ENCODE measurements at regions not wholly inside any gene's neighbourhood (a gene's known extent, or its start where the extent isn't known, plus 50 kb on each side); places are given as distances from the start of the nearest gene placed in this dataset.

DNA sequence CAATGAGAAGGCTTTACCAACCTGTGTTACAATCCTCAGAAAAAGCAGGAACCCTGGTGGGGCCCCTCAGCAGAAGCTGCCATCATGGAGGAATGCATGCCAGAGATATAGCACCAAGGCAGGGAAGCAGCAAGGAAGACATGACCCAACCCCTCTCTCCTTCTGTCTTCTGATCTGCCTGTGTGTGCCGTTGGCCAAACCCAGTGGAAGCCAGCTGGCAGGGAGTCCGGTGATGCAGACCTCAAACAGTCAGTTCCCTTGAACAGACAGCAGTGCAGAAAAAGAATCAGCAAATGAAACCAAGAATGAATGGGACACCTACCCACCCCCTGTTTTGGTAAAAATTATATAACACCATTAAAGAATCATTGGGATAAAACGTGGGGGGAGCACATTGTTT, 234.2 kb downstream of the ZNF608 start:
- no peaks in the 10 kb centered on the region for H3K27me3 ChIP-seq (ENCODE audit: insufficient read depth, low read depth)
- H3K27ac ChIP-seq = no peak overlapping the region
- H3K36me3 ChIP-seq (ENCODE audit: insufficient read depth) = no peaks in the 10 kb centered on the region
- no peaks in the 10 kb centered on the region for H3K79me2 ChIP-seq (ENCODE audit: insufficient read depth, low read depth)
- no peak overlapping the region for H2AFZ ChIP-seq (ENCODE audit: low read depth)
- no peak overlapping the region for H3K9ac ChIP-seq
- H3K4me3 ChIP-seq (IDR thresholded peaks at IDR 0.05; ENCODE audit: insufficient read depth, low read depth, low read length) = no peak overlapping the region
- H3K4me1 ChIP-seq (ENCODE audit: low read depth, poor library complexity, severe bottlenecking) = no peaks in the 10 kb centered on the region
- TF ChIP-seq, protein P1, sequence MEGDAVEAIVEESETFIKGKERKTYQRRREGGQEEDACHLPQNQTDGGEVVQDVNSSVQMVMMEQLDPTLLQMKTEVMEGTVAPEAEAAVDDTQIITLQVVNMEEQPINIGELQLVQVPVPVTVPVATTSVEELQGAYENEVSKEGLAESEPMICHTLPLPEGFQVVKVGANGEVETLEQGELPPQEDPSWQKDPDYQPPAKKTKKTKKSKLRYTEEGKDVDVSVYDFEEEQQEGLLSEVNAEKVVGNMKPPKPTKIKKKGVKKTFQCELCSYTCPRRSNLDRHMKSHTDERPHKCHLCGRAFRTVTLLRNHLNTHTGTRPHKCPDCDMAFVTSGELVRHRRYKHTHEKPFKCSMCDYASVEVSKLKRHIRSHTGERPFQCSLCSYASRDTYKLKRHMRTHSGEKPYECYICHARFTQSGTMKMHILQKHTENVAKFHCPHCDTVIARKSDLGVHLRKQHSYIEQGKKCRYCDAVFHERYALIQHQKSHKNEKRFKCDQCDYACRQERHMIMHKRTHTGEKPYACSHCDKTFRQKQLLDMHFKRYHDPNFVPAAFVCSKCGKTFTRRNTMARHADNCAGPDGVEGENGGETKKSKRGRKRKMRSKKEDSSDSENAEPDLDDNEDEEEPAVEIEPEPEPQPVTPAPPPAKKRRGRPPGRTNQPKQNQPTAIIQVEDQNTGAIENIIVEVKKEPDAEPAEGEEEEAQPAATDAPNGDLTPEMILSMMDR (conservative IDR thresholded peaks at IDR 0.05; ENCODE audit: low read depth, low read length) = no peak
- H3K4me2 ChIP-seq = no peak overlapping the region
- H4K20me1 ChIP-seq (ENCODE audit: insufficient read depth) = no peaks in the 10 kb centered on the region

- H3K27me3 ChIP-seq (ENCODE audit: insufficient read depth, low read depth) = no peaks in the 10 kb centered on the region
- H3K27ac ChIP-seq = no peak overlapping the region
- H2AFZ ChIP-seq (ENCODE audit: low read depth) = no peak overlapping the region
- no peaks in the 10 kb centered on the region for H3K36me3 ChIP-seq (ENCODE audit: insufficient read depth)
- H3K4me2 ChIP-seq = no peak overlapping the region
- TF ChIP-seq, protein P1 (conservative IDR thresholded peaks at IDR 0.05; ENCODE audit: low read depth, low read length) = no peak
- no peak overlapping the region for H3K4me3 ChIP-seq (IDR thresholded peaks at IDR 0.05; ENCODE audit: insufficient read depth, low read depth, low read length)
- no peak overlapping the region for H3K9ac ChIP-seq
- H3K4me1 ChIP-seq (ENCODE audit: low read depth, poor library complexity, severe bottlenecking) = no peaks in the 10 kb centered on the region
- H4K20me1 ChIP-seq (ENCODE audit: insufficient read depth) = no peaks in the 10 kb centered on the region
- H3K79me2 ChIP-seq (ENCODE audit: insufficient read depth, low read depth) = no peaks in the 10 kb centered on the region
Observed at GRCh38 chr5:124511791-124512190, 234.6 kb downstream of the ZNF608 start.

- H3K9ac ChIP-seq = no peak overlapping the region
Observed at GRCh38 chr5:124507688-124508087, 238.8 kb downstream of the ZNF608 start.

DNA sequence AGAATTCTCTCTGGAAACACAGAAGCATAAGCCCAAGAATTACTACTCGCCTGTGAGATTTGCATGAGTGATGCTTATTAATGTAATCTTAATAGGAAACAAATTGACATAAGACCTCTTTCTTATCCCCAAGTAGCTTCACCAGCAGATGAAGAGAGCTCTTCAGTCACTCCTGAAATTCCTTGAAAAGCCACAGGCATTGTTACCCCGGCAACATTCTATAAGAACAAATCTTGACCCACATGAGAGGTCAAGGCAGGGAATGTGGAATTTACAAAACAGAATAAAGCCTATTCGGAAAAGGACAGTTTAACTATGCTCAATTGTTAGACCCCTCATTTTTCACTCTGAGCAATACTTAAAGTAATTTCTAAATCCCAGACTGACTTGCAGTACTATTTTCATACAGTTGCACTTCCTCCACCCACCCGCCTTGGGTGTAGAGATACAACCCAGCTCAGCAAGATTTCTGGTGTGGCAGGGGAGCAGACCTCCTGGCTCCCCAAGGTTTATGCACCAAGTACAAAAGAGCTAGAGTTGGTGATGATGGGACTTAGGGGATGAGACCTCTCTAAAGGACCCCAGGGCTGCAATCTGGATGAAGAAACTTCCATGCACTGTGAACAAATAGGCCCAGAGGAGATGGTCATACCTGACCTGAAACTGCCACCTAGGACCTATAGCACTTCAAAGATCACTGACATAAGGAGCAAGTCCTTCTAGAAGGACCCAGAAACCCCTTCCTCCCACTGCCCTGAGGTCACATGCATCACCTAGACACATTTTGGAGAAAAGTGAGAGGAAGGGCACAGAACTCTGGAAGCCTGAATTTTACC, 242.1 kb downstream of the ZNF608 start:
- no peak overlapping the region for H3K4me3 ChIP-seq (IDR thresholded peaks at IDR 0.05; ENCODE audit: insufficient read depth, low read depth, low read length)
- H3K4me2 ChIP-seq = no peak overlapping the region
- H3K27ac ChIP-seq = no peak overlapping the region
- H3K4me1 ChIP-seq (ENCODE audit: low read depth, poor library complexity, severe bottlenecking) = no peaks in the 10 kb centered on the region
- TF ChIP-seq, protein P1 (conservative IDR thresholded peaks at IDR 0.05; ENCODE audit: low read depth, low read length) = no peak
- no peaks in the 10 kb centered on the region for H3K36me3 ChIP-seq (ENCODE audit: insufficient read depth)
- no peaks in the 10 kb centered on the region for H4K20me1 ChIP-seq (ENCODE audit: insufficient read depth)
- H3K79me2 ChIP-seq (ENCODE audit: insufficient read depth, low read depth) = no peaks in the 10 kb centered on the region
- no peak overlapping the region for H3K9ac ChIP-seq
- no peaks in the 10 kb centered on the region for H3K27me3 ChIP-seq (ENCODE audit: insufficient read depth, low read depth)
- no peak overlapping the region for H2AFZ ChIP-seq (ENCODE audit: low read depth)

More at GRCh38 chr5:124507688-124508087, 238.8 kb downstream of the ZNF608 start:
- Histone ChIP-seq H4K20me1 (ENCODE audit: insufficient read depth) (no peaks in the 10 kb centered on the region), H3K4me1 (ENCODE audit: low read depth, poor library complexity, severe bottlenecking) (no peaks in the 10 kb centered on the region), H3K79me2 (ENCODE audit: insufficient read depth, low read depth) (no peaks in the 10 kb centered on the region), H2AFZ (ENCODE audit: low read depth) (no peak overlapping the region), H3K27me3 (ENCODE audit: insufficient read depth, low read depth) (no peaks in the 10 kb centered on the region), H3K4me3 (IDR thresholded peaks at IDR 0.05; ENCODE audit: insufficient read depth, low read depth, low read length) (no peak overlapping the region), H3K36me3 (ENCODE audit: insufficient read depth) (no peaks in the 10 kb centered on the region), H3K4me2 (no peak overlapping the region), H3K27ac (no peak overlapping the region)
- TF ChIP-seq, protein P1 (conservative IDR thresholded peaks at IDR 0.05; ENCODE audit: low read depth, low read length) = no peak
